H1 (cell line): ENCODE measurements at regions not wholly inside any gene's neighbourhood (a gene's known extent, or its start where the extent isn't known, plus 50 kb on each side); places are given as distances from the start of the nearest gene placed in this dataset.

Source experiments
- CTCF ChIA-PET: fragments of 300-600 bp; sonication (Branson Sonifier 250); formaldehyde crosslinking; loops from one replicate; lab custom pipeline; 2021; ENCODE audit not compliant: partially characterized antibody; lab: Charles Lee
- POLR2A ChIA-PET: fragments of 300-600 bp; sonication (Branson Sonifier 250); formaldehyde crosslinking; loops from one replicate; lab custom pipeline; 2021; ENCODE audit warnings: inconsistent platforms; ENCODE audit not compliant: partially characterized antibody; lab: Charles Lee
- DNase-seq, 2 experiments: peaks; one replicate each; pipeline versions ENCODE4 v3.0.0 to v3.0.0-alpha.2; 2010 to 2022; ENCODE audit warnings: low spot score in 2 of 2, low read depth in 1 of 2, mixed read lengths in 1 of 2
- FAIRE-seq: peaks from 2 replicates; lab custom pipeline; 2011; peaks lifted over from hg19 to GRCh38; lab: Jason Lieb, UNC
- H2AFZ ChIP-seq: 2 replicates; pipeline ENCODE4 v1.8.1; 2012; ENCODE audit warnings: low read length, inconsistent platforms
- H2AK5ac ChIP-seq: 2 replicates; pipeline ENCODE4 v1.6.1; 2013; ENCODE audit warnings: low read depth, low read length
- H2BK120ac ChIP-seq: replicated peaks from 2 replicates; pipeline ENCODE3; 2013; ENCODE audit warnings: low read depth, low read length, inconsistent platforms
- H2BK12ac ChIP-seq: 2 replicates; pipeline ENCODE4 v1.6.1; 2013; ENCODE audit warnings: low read depth, low read length
- H2BK15ac ChIP-seq: 2 replicates; pipeline ENCODE4 v1.6.1; 2013; ENCODE audit warnings: low read length
- H2BK20ac ChIP-seq: 2 replicates; pipeline ENCODE4 v1.6.1; 2013; ENCODE audit warnings: low read length
- H2BK5ac ChIP-seq: 2 replicates; pipeline ENCODE4 v1.6.1; 2013; ENCODE audit warnings: low read depth, low read length
- H3K14ac ChIP-seq: 2 replicates; pipeline ENCODE4 v1.6.1; 2013; ENCODE audit warnings: inconsistent platforms; ENCODE audit not compliant: insufficient read length
- H3K18ac ChIP-seq: 2 replicates; pipeline ENCODE4 v1.6.1; 2013; ENCODE audit warnings: low read length; ENCODE audit errors: extremely low read depth
- H3K23ac ChIP-seq: 2 replicates; pipeline ENCODE4 v1.6.1; 2013; ENCODE audit warnings: inconsistent platforms; ENCODE audit not compliant: insufficient read length
- H3K23me2 ChIP-seq: 2 replicates; pipeline ENCODE4 v1.6.1; 2013; ENCODE audit warnings: low read depth, low read length
- H3K27ac ChIP-seq: 2 replicates; pipeline ENCODE4 v1.6.1; 2011; ENCODE audit warnings: low read depth, low read length, inconsistent platforms
- H3K27me3 ChIP-seq, 4 experiments: replicated peaks in 1 of 4; 1 replicate in 1 of 4; 2 replicates in 3 of 4; pipeline versions ENCODE4 v1.6.1 to v1.8.1; 2011 to 2013; ENCODE audit warnings: low read length in 3 of 4, mild to moderate bottlenecking in 3 of 4, inconsistent platforms in 2 of 4, mixed read lengths in 2 of 4, moderate library complexity in 1 of 4; ENCODE audit not compliant: control insufficient read depth in 3 of 4, insufficient read depth in 3 of 4; ENCODE audit errors: extremely low read depth in 1 of 4
- H3K36me3 ChIP-seq, 4 experiments: 2 replicates each; pipeline versions ENCODE4 v1.6.1 to v1.8.1; 2011 to 2013; ENCODE audit warnings: mild to moderate bottlenecking in 4 of 4, low read length in 3 of 4, moderate library complexity in 2 of 4, control low read depth in 1 of 4, inconsistent platforms in 1 of 4; ENCODE audit not compliant: insufficient read depth in 4 of 4, control insufficient read depth in 2 of 4
- H3K4ac ChIP-seq: replicated peaks from 2 replicates; pipeline ENCODE3; 2013; ENCODE audit warnings: low read length, low read depth, mixed read lengths, inconsistent platforms; ENCODE audit not compliant: insufficient read length
- H3K4me1 ChIP-seq, 4 experiments: replicated peaks in 1 of 4; 1 replicate in 1 of 4; 2 replicates in 3 of 4; pipeline versions ENCODE4 v1.6.1 to v1.8.1; 2011 to 2013; ENCODE audit warnings: low read length in 3 of 4, inconsistent platforms in 2 of 4, mixed read lengths in 1 of 4; ENCODE audit not compliant: insufficient read depth in 4 of 4, control insufficient read depth in 3 of 4
- H3K4me2 ChIP-seq, 2 experiments: 2 replicates each; pipeline versions ENCODE4 v1.6.1 to v1.8.1; 2011 to 2013; ENCODE audit warnings: low read depth in 2 of 2, low read length in 2 of 2, control low read depth in 1 of 2, inconsistent platforms in 1 of 2, mild to moderate bottlenecking in 1 of 2; ENCODE audit not compliant: insufficient read depth in 1 of 2
- H3K4me3 ChIP-seq, 4 experiments: fragments of 200-600, 300-600 bp in 1 of 4; sonication (generic), shearing (Covaris generic), sonication (Bioruptor Twin) in 1 of 4; 2 replicates each; pipeline versions ENCODE4 v1.5.1 to v1.8.1; 2011 to 2016; ENCODE audit warnings: low read length in 4 of 4, low read depth in 3 of 4, control low read depth in 2 of 4, inconsistent platforms in 2 of 4, mild to moderate bottlenecking in 2 of 4, mixed read lengths in 1 of 4, moderate library complexity in 1 of 4; ENCODE audit not compliant: insufficient read depth in 2 of 4; ENCODE audit errors: extremely low read depth in 1 of 4
- H3K56ac ChIP-seq: replicated peaks from 2 replicates; pipeline ENCODE3; 2013; ENCODE audit warnings: low read depth, mild to moderate bottlenecking, mixed read lengths, low read length, inconsistent platforms; ENCODE audit not compliant: insufficient read length
- H3K79me1 ChIP-seq: 2 replicates; pipeline ENCODE4 v1.6.1; 2013; ENCODE audit warnings: low read depth, low read length, control low read depth
- H3K79me2 ChIP-seq, 2 experiments: 2 replicates each; pipeline versions ENCODE4 v1.6.1 to v1.8.1; 2012 to 2013; ENCODE audit warnings: low read length in 2 of 2, mild to moderate bottlenecking in 2 of 2, inconsistent platforms in 1 of 2; ENCODE audit not compliant: insufficient read depth in 2 of 2, control insufficient read depth in 1 of 2
- H3K9ac ChIP-seq, 4 experiments: replicated peaks in 1 of 4; 1 replicate in 1 of 4; 2 replicates in 3 of 4; pipeline versions ENCODE4 v1.6.1 to v1.8.1; 2011 to 2013; ENCODE audit warnings: low read depth in 3 of 4, low read length in 3 of 4, control low read depth in 2 of 4, mild to moderate bottlenecking in 2 of 4, moderate library complexity in 2 of 4, inconsistent platforms in 1 of 4; ENCODE audit errors: extremely low read depth in 1 of 4
- H3K9me3 ChIP-seq, 2 experiments: 2 replicates each; pipeline versions ENCODE4 v1.6.1 to v1.8.1; 2012 to 2013; ENCODE audit warnings: mild to moderate bottlenecking in 2 of 2, moderate library complexity in 2 of 2, control low read depth in 1 of 2, inconsistent platforms in 1 of 2, low read depth in 1 of 2, low read length in 1 of 2, mixed read lengths in 1 of 2; ENCODE audit not compliant: insufficient read depth in 2 of 2
- H4K20me1 ChIP-seq, 2 experiments: replicated peaks in 1 of 2; 2 replicates each; pipeline versions ENCODE3 to v1.8.1; 2011 to 2013; ENCODE audit warnings: inconsistent platforms in 2 of 2, low read length in 2 of 2, mild to moderate bottlenecking in 1 of 2; ENCODE audit not compliant: insufficient read depth in 2 of 2, control insufficient read depth in 1 of 2
- H4K5ac ChIP-seq: 2 replicates; pipeline ENCODE4 v1.6.1; 2013; ENCODE audit warnings: low read length, low read depth, mixed read lengths, inconsistent platforms; ENCODE audit not compliant: insufficient read length
- H4K8ac ChIP-seq: 2 replicates; pipeline ENCODE4 v1.8.0; 2013; ENCODE audit warnings: mild to moderate bottlenecking, moderate library complexity, low read length, inconsistent platforms; ENCODE audit not compliant: insufficient read depth; ENCODE audit errors: extremely low read depth
- H4K91ac ChIP-seq: replicated peaks from 2 replicates; pipeline ENCODE3; 2013; ENCODE audit warnings: low read length, mixed read lengths, inconsistent platforms; ENCODE audit not compliant: insufficient read length
- ATF3 ChIP-seq: IDR thresholded peaks from 2 replicates; pipeline ENCODE4 v1.6.1; 2011; ENCODE audit warnings: low read depth, mild to moderate bottlenecking, low read length; ENCODE audit not compliant: insufficient read depth
- BRCA1 ChIP-seq: IDR thresholded peaks from 2 replicates; pipeline ENCODE4 v1.6.1; 2012; ENCODE audit warnings: low read depth, low read length, improper control_type of control experiment
- CTBP2 ChIP-seq: IDR thresholded peaks from 2 replicates; pipeline ENCODE4 v1.7.0; 2011; ENCODE audit warnings: borderline replicate concordance, mild to moderate bottlenecking, moderate library complexity, mixed read lengths, low read length; ENCODE audit not compliant: insufficient read depth, insufficient read length
- GTF2F1 ChIP-seq: IDR thresholded peaks from 2 replicates; pipeline ENCODE4 v1.6.1; 2012; ENCODE audit warnings: low read depth, low read length, improper control_type of control experiment, borderline replicate concordance
- HDAC2 ChIP-seq, 2 experiments: fragments of 300-600 bp in 1 of 2; sonication (generic) in 1 of 2; IDR thresholded peaks; 2 replicates each; pipeline ENCODE4 v1.6.1; 2011 to 2012; ENCODE audit warnings: low read depth in 2 of 2, low read length in 2 of 2, mild to moderate bottlenecking in 2 of 2, moderate library complexity in 2 of 2, borderline replicate concordance in 1 of 2, inconsistent platforms in 1 of 2
- KDM5A ChIP-seq: fragments of 200-600 bp; IDR thresholded peaks from 2 replicates; pipeline ENCODE4 v1.7.1; 2012; ENCODE audit warnings: mild to moderate bottlenecking, low read length, inconsistent platforms, mixed read lengths
- PHF8 ChIP-seq: fragments of 200-600 bp; sonication (generic); conservative IDR thresholded peaks from 2 replicates; pipeline ENCODE4 v1.7.1; 2012; ENCODE audit warnings: low read depth, mild to moderate bottlenecking, inconsistent platforms, low read length, moderate library complexity
- RFX5 ChIP-seq: IDR thresholded peaks from 2 replicates; pipeline ENCODE4 v1.6.1; 2011; ENCODE audit warnings: low read depth, low read length, improper control_type of control experiment, borderline replicate concordance
- SIN3A ChIP-seq, 2 experiments: IDR thresholded peaks in 1 of 2; conservative IDR thresholded peaks in 1 of 2; 2 replicates each; pipeline ENCODE4 v1.6.1; 2011 to 2012; ENCODE audit warnings: low read length in 2 of 2, improper control_type of control experiment in 1 of 2, low read depth in 1 of 2, mild to moderate bottlenecking in 1 of 2
- WGBS, 2 experiments: shearing (Covaris generic) in 1 of 2; methylation state at CpG; one replicate each; pipeline versions ENCODE4 v1.1.6 to v1.1.7; 2013 to 2015; ENCODE audit warnings: low lambda C conversion rate in 2 of 2, mixed read lengths in 2 of 2, inconsistent platforms in 1 of 2, low coverage in 1 of 2, missing lambda C conversion rate in 1 of 2; ENCODE audit not compliant: insufficient replicate concordance in 2 of 2, insufficient coverage in 1 of 2, insufficient read length in 1 of 2; ENCODE audit errors: extremely low coverage in 1 of 2, missing lambda C conversion rate in 1 of 2; 5-methylcytosine and 5-hydroxymethylcytosine counted together

- Histone ChIP-seq H2BK20ac (no peak overlapping the region), H3K27ac (no peak overlapping the region), H3K79me2 (no peaks in the 10 kb centered on the region), H3K4me2 (no peak overlapping the region), H2BK120ac (no peak overlapping the region), H3K56ac (no peak overlapping the region), H3K4me3 (no peak overlapping the region), H4K5ac (no peak overlapping the region), H3K23ac (no peak overlapping the region), H4K91ac (no peak overlapping the region), H2BK12ac (no peak overlapping the region), H2AK5ac (no peak overlapping the region), H4K8ac (no peak overlapping the region), H3K9me3 (peaks cover 0 to 4% of the 10 kb centered on the region in 2 experiments; a peak in 1 of 4 replicates), H3K27me3 (no peaks in the 10 kb centered on the region), H2BK15ac (no peak overlapping the region), H2AFZ (no peak overlapping the region), H3K4me1 (no peaks in the 10 kb centered on the region), H3K36me3 (no peaks in the 10 kb centered on the region), H2BK5ac (no peak overlapping the region), H3K4ac (no peak overlapping the region), H3K79me1 (no peaks in the 10 kb centered on the region), H3K9ac (no peak overlapping the region), H3K18ac (no peak overlapping the region), H4K20me1 (no peaks in the 10 kb centered on the region), H3K23me2 (no peaks in the 10 kb centered on the region), H3K14ac (no peak overlapping the region)
- POLR2A ChIA-PET: no interaction called here
- DNase-seq (no peak), FAIRE-seq (no peak)
- CTCF ChIA-PET: interaction anchor here (0.6 to 1.2 kb wide), 3 partner anchors 9 to 211 kb away, joined by 3 read pairs; no protein-coding TSS in a partner anchor
- WGBS, 2 experiments: 89% methylated on average over 3 of the region's 3 CpGs; no CpG with 5 or more reads in 1 of the 2 experiments
- no peak for TF ChIP-seq KDM5A
- no peak for TF ChIP-seq CTBP2
- TF ChIP-seq ATF3: no peak
- TF ChIP-seq PHF8: no peak
- no peak for TF ChIP-seq RFX5
- TF ChIP-seq GTF2F1: no peak
- TF ChIP-seq HDAC2 (IDR thresholded peaks at IDR 0.05; ENCODE audit: borderline replicate concordance in 1 of 2, low read depth in 2 of 2, low read length in 2 of 2): no peak
- no peak for TF ChIP-seq BRCA1
- TF ChIP-seq SIN3A (conservative IDR thresholded peaks at IDR 0.05 in 1 of 2, IDR thresholded peaks at IDR 0.05 in 1 of 2; ENCODE audit: low read depth in 1 of 2, low read length in 2 of 2): no peak
Observed at GRCh38 chr15:96678386-96678785, 347.9 kb downstream of the NR2F2 start.
